HG03432 (cell line): ENCODE measurements at regions not wholly inside any gene's neighbourhood (a gene's known extent, or its start where the extent isn't known, plus 50 kb on each side); places are given as distances from the start of the nearest gene placed in this dataset.
A peak's percentile ranks its signal among the peaks of the same experiment; 100 is the strongest.

Experiments used
- ATAC-seq: cut with Tn5 transposase; IDR thresholded peaks from one replicate; pipeline ENCODE4 v1.9.1; 2021; ENCODE audit warnings: mild to moderate bottlenecking, moderate library complexity; ENCODE audit not compliant: unreplicated experiment

GRCh38 chr12:3999904-4000303, 126.7 kb upstream of the PARP11 start:
- no peak for ATAC-seq

GRCh38 chr12:3998968-3999792, 126.0 kb upstream of the PARP11 start:
- no peak for ATAC-seq

GRCh38 chr12:3998397-3998796, 125.2 kb upstream of the PARP11 start:
- ATAC-seq: no peak

- ATAC-seq: no peak
Measured at GRCh38 chr12:3996322-3996721, 123.1 kb upstream of the PARP11 start.

- ATAC-seq: no peak
Measured at GRCh38 chr12:3995306-3995705, 122.1 kb upstream of the PARP11 start.

GRCh38 chr12:3994500-3994899, 121.3 kb upstream of the PARP11 start:
- ATAC-seq: no peak

GRCh38 chr12:3992945-3993344, 119.7 kb upstream of the PARP11 start:
- no peak for ATAC-seq

- ATAC-seq: no peak
Measured at GRCh38 chr12:3991798-3992580, 118.8 kb upstream of the PARP11 start.

GRCh38 chr12:3990501-3991280, 117.5 kb upstream of the PARP11 start:
- no peak for ATAC-seq

- peak; percentile 14 for ATAC-seq
Measured at GRCh38 chr12:3989218-3989550, 116.0 kb upstream of the PARP11 start.

GRCh38 chr12:3988519-3989217, 115.5 kb upstream of the PARP11 start:
- ATAC-seq: peak; percentile 55

GRCh38 chr12:3987571-3987970, 114.4 kb upstream of the PARP11 start:
- ATAC-seq: no peak

- no peak for ATAC-seq
Measured at GRCh38 chr12:3980504-3981272, 107.5 kb upstream of the PARP11 start.

GRCh38 chr12:3977621-3978020, 104.4 kb upstream of the PARP11 start:
- no peak for ATAC-seq

GRCh38 chr12:3976351-3976938, 103.2 kb upstream of the PARP11 start:
- no peak for ATAC-seq

GRCh38 chr12:3975652-3976051, 102.5 kb upstream of the PARP11 start:
- no peak for ATAC-seq

- ATAC-seq: no peak
Measured at GRCh38 chr12:3974883-3975282, 101.7 kb upstream of the PARP11 start.

- ATAC-seq: no peak
Measured at GRCh38 chr12:3973973-3974644, 100.9 kb upstream of the PARP11 start.

- no peak for ATAC-seq
Measured at GRCh38 chr12:3973269-3973884, 100.2 kb upstream of the PARP11 start.
